GM10266 (cell line): ENCODE measurements at regions not wholly inside any gene's neighbourhood (a gene's known extent, or its start where the extent isn't known, plus 50 kb on each side); places are given as distances from the start of the nearest gene placed in this dataset.

Experiments
- DNase-seq: peaks from one replicate; pipeline ENCODE4 v3.0.0; 2012; ENCODE audit errors: extremely low spot score
- TF ChIP-seq, protein P1 (sequence below): IDR thresholded peaks from 2 replicates; pipeline ENCODE4 v1.5.1; 2012; ENCODE audit warnings: mild to moderate bottlenecking, low read depth; ENCODE audit not compliant: control insufficient read depth, insufficient read depth; ENCODE audit errors: missing control alignments

- no peak for DNase-seq
- TF ChIP-seq, protein P1, sequence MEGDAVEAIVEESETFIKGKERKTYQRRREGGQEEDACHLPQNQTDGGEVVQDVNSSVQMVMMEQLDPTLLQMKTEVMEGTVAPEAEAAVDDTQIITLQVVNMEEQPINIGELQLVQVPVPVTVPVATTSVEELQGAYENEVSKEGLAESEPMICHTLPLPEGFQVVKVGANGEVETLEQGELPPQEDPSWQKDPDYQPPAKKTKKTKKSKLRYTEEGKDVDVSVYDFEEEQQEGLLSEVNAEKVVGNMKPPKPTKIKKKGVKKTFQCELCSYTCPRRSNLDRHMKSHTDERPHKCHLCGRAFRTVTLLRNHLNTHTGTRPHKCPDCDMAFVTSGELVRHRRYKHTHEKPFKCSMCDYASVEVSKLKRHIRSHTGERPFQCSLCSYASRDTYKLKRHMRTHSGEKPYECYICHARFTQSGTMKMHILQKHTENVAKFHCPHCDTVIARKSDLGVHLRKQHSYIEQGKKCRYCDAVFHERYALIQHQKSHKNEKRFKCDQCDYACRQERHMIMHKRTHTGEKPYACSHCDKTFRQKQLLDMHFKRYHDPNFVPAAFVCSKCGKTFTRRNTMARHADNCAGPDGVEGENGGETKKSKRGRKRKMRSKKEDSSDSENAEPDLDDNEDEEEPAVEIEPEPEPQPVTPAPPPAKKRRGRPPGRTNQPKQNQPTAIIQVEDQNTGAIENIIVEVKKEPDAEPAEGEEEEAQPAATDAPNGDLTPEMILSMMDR = no peak
Observed at GRCh38 chr14:101239065-101239464, 322.2 kb upstream of the DIO3 start.

GRCh38 chr14:101241147-101241546 is 320.1 kb upstream of the DIO3 start:
- TF ChIP-seq, protein P1 = no peak

GRCh38 chr14:101241807-101242278 is 319.5 kb upstream of the DIO3 start:
- TF ChIP-seq, protein P1 = no peak
- DNase-seq = no peak

More at GRCh38 chr14:101241147-101241546, 320.1 kb upstream of the DIO3 start:
- no peak for DNase-seq

- TF ChIP-seq, protein P1 = no peak
- no peak for DNase-seq
Observed at GRCh38 chr14:101242442-101243385, 318.6 kb upstream of the DIO3 start.

- no peak for DNase-seq
- TF ChIP-seq, protein P1 = no peak
Observed at GRCh38 chr14:101243587-101244338, 317.5 kb upstream of the DIO3 start.

- DNase-seq = no peak
- TF ChIP-seq, protein P1 = no peak
Observed at GRCh38 chr14:101246894-101247841, 314.1 kb upstream of the DIO3 start.
